ENCODE measurements at regions not wholly inside any gene's neighbourhood (a gene's known extent, or its start where the extent isn't known, plus 50 kb on each side); places are given as distances from the start of the nearest gene placed in this dataset.

DNA sequence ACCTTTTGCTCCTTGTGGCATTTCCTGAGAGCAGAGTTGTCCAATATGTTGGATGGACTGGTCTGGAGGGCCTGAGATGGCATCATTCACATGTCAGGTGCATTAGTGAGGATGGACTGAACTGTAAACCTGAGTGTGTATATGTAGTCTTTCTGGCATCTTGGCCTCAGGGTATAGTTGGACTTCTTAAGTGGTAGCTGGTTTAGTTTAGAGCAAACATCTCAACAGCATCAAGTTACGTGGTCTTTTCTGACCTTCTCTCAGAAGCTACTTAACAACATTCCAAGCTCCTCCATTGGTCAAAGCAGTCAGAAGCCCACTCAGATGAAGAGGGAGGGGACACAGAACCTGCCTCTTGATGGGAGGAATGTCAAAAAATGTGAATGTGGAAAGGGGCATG lies 829.9 kb downstream of the METTL15 start:
- intact Hi-C loops (cut with micrococcal nuclease): no loop called here

More for the DNA sequence above, 829.9 kb downstream of the METTL15 start:
- no peak for ATAC-seq
- no peaks in the 10 kb centered on the region for H3K9me3 ChIP-seq (ENCODE audit: control insufficient read depth in 1 of 2, insufficient read depth in 1 of 2, low read depth in 1 of 2, low read length in 2 of 2)
- ChIA-PET CTCF (no interaction called here), POLR2A (no interaction called here), RAD21 (ENCODE audit: low non-redundant PET in 1 of 2, low total read pairs in 2 of 2, uncharacterized antibody in 2 of 2, unreplicated experiment in 2 of 2) (no interaction called here)
- no peaks in the 10 kb centered on the region for H4K20me1 ChIP-seq (ENCODE audit: insufficient read depth)
- no peak overlapping the region for H2AFZ ChIP-seq (ENCODE audit: low read depth, low read length, poor library complexity, severe bottlenecking)
- no peak overlapping the region for H3K9ac ChIP-seq (ENCODE audit: low read length)
- TF ChIP-seq POLR2A (IDR thresholded peaks at IDR 0.05; ENCODE audit: borderline replicate concordance, extremely low read depth, insufficient read depth, insufficient read length): no peak
- TF ChIP-seq ELF1 (IDR thresholded peaks at IDR 0.05; ENCODE audit: borderline replicate concordance, low read depth): no peak
- TF ChIP-seq, protein P1, sequence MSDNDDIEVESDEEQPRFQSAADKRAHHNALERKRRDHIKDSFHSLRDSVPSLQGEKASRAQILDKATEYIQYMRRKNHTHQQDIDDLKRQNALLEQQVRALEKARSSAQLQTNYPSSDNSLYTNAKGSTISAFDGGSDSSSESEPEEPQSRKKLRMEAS (IDR thresholded peaks at IDR 0.05): no peak
- TF ChIP-seq CBX3 (IDR thresholded peaks at IDR 0.05; ENCODE audit: low read depth): no peak
- TF ChIP-seq, protein P2, sequence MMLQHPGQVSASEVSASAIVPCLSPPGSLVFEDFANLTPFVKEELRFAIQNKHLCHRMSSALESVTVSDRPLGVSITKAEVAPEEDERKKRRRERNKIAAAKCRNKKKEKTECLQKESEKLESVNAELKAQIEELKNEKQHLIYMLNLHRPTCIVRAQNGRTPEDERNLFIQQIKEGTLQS (IDR thresholded peaks at IDR 0.05): no peak
- no peak for TF ChIP-seq EZH2 (IDR thresholded peaks at IDR 0.05)
- TF ChIP-seq JUND (IDR thresholded peaks at IDR 0.05): no peak
- no peak for TF ChIP-seq EZH2phosphoT487 (IDR thresholded peaks at IDR 0.05; ENCODE audit: borderline replicate concordance)
- no peak for TF ChIP-seq TCF7L2 (IDR thresholded peaks at IDR 0.05; ENCODE audit: borderline replicate concordance, extremely low read depth, insufficient read depth, insufficient read length)
- TF ChIP-seq, protein P3, sequence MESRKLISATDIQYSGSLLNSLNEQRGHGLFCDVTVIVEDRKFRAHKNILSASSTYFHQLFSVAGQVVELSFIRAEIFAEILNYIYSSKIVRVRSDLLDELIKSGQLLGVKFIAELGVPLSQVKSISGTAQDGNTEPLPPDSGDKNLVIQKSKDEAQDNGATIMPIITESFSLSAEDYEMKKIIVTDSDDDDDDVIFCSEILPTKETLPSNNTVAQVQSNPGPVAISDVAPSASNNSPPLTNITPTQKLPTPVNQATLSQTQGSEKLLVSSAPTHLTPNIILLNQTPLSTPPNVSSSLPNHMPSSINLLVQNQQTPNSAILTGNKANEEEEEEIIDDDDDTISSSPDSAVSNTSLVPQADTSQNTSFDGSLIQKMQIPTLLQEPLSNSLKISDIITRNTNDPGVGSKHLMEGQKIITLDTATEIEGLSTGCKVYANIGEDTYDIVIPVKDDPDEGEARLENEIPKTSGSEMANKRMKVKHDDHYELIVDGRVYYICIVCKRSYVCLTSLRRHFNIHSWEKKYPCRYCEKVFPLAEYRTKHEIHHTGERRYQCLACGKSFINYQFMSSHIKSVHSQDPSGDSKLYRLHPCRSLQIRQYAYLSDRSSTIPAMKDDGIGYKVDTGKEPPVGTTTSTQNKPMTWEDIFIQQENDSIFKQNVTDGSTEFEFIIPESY (IDR thresholded peaks at IDR 0.05; ENCODE audit: extremely low read depth, insufficient replicate concordance, low read length): no peak
- no peak for TF ChIP-seq POLR2AphosphoS5 (IDR thresholded peaks at IDR 0.05; ENCODE audit: low read depth, low read length)
- no peak overlapping the region for H3K27ac ChIP-seq (ENCODE audit: low read depth, low read length)
- no peaks in the 10 kb centered on the region; a peak in 1 of 4 replicates for H3K4me1 ChIP-seq (ENCODE audit: control insufficient read depth in 1 of 2, insufficient read depth in 2 of 2, low read length in 2 of 2)
- DNase-seq (ENCODE audit: low read depth, low spot score): no peak
- no peaks in the 10 kb centered on the region for H3K27me3 ChIP-seq (ENCODE audit: insufficient read depth, low read length)
- H3K36me3 ChIP-seq (ENCODE audit: control insufficient read depth in 1 of 2, insufficient read depth in 2 of 2, low read length in 2 of 2): no peaks in the 10 kb centered on the region
- no peaks in the 10 kb centered on the region for H3K9me2 ChIP-seq (ENCODE audit: insufficient read depth)
- no peak overlapping the region for H3K4me2 ChIP-seq (ENCODE audit: low read length)
- H3K4me3 ChIP-seq (replicated peaks in 1 of 2; ENCODE audit: low read depth in 1 of 2, low read length in 2 of 2): no peak overlapping the region
- no TSS peak for BruUV-seq (replicated peaks)
- no peaks in the 10 kb centered on the region for H3K79me2 ChIP-seq (ENCODE audit: insufficient read depth, low read length)
